Activated T-helper 1 cell treated with anti-CD3 and anti-CD28 coated beads, Interleukin-12 subunit alpha, Interleukin-12 subunit beta, Interleukin-2, Interleukin-4 antibody, amounts not matched to agents 30 ng/mL and 10 ng/mL and 1 ng/mL, durations not matched to agents 14 hours and 24 hours and 36 hours (primary cell): ENCODE measurements at regions not wholly inside any gene's neighbourhood (a gene's known extent, or its start where the extent isn't known, plus 50 kb on each side); places are given as distances from the start of the nearest gene placed in this dataset.

ENCODE experiments used
- DNase-seq: peaks from one replicate; pipeline ENCODE4 v3.0.0; 2021; ENCODE audit warnings: low spot score
- H3K27ac Mint-ChIP-seq: one replicate; pipeline ENCODE4 v1.8.0; 2021; ENCODE audit warnings: mild to moderate bottlenecking, mixed read lengths
- H3K27me3 Mint-ChIP-seq: one replicate; pipeline ENCODE4 v1.8.0; 2022; ENCODE audit warnings: mild to moderate bottlenecking, moderate library complexity, mixed read lengths; ENCODE audit not compliant: insufficient read depth
- H3K36me3 Mint-ChIP-seq: one replicate; pipeline ENCODE4 v1.8.0; 2021; ENCODE audit warnings: low read depth, mixed read lengths
- H3K4me1 Mint-ChIP-seq: one replicate; pipeline ENCODE4 v1.8.0; 2021; ENCODE audit warnings: low read depth, mixed read lengths
- H3K4me3 Mint-ChIP-seq: one replicate; pipeline ENCODE4 v1.8.0; 2021; ENCODE audit warnings: mild to moderate bottlenecking, moderate library complexity, mixed read lengths
- H3K9me3 Mint-ChIP-seq: one replicate; pipeline ENCODE4 v1.8.0; 2021; ENCODE audit warnings: mixed read lengths
- intact Hi-C: fragments of 100-400 bp; cut with micrococcal nuclease; formaldehyde crosslinking; loops from one replicate; pipeline ENCODE4 v1.15.1; 2024

- Mint-ChIP-seq H3K36me3 (no peaks in the 10 kb centered on the region), H3K27me3 (no peaks in the 10 kb centered on the region), H3K9me3 (no peaks in the 10 kb centered on the region), H3K4me1 (no peaks in the 10 kb centered on the region), H3K4me3 (no peak overlapping the region), H3K27ac (no peak overlapping the region)
- intact Hi-C loops = no loop called here
- DNase-seq = no peak
These were observed 182.7 kb upstream of the HHIP start for GRCh38 chr4:144463236-144463635.

GRCh38 chr4:144463896-144464295, 182.1 kb upstream of the HHIP start:
- Mint-ChIP-seq H3K36me3 (no peaks in the 10 kb centered on the region), H3K9me3 (no peaks in the 10 kb centered on the region), H3K4me3 (no peak overlapping the region), H3K4me1 (no peaks in the 10 kb centered on the region), H3K27me3 (no peaks in the 10 kb centered on the region), H3K27ac (no peak overlapping the region)
- no peak for DNase-seq
- intact Hi-C loops = no loop called here

- H3K4me1 Mint-ChIP-seq = no peaks in the 10 kb centered on the region
- intact Hi-C loops = no loop called here
- no peaks in the 10 kb centered on the region for H3K9me3 Mint-ChIP-seq
- H3K27me3 Mint-ChIP-seq = no peaks in the 10 kb centered on the region
- no peaks in the 10 kb centered on the region for H3K36me3 Mint-ChIP-seq
- no peak overlapping the region for H3K4me3 Mint-ChIP-seq
- no peak for DNase-seq
- no peak overlapping the region for H3K27ac Mint-ChIP-seq
These were observed 180.4 kb upstream of the HHIP start for GRCh38 chr4:144465546-144465945.

- H3K27ac Mint-ChIP-seq = no peak overlapping the region
- no peak for DNase-seq
- no peaks in the 10 kb centered on the region for H3K27me3 Mint-ChIP-seq
- intact Hi-C loops = no loop called here
- H3K36me3 Mint-ChIP-seq = no peaks in the 10 kb centered on the region
- no peaks in the 10 kb centered on the region for H3K4me1 Mint-ChIP-seq
- no peak overlapping the region for H3K4me3 Mint-ChIP-seq
- H3K9me3 Mint-ChIP-seq = peaks cover 9% of the 10 kb centered on the region
These were observed 165.9 kb upstream of the HHIP start for GRCh38 chr4:144480068-144480467.

- Mint-ChIP-seq H3K4me3 (no peak overlapping the region), H3K9me3 (no peaks in the 10 kb centered on the region), H3K4me1 (no peaks in the 10 kb centered on the region), H3K27ac (no peak overlapping the region), H3K36me3 (no peaks in the 10 kb centered on the region), H3K27me3 (no peaks in the 10 kb centered on the region)
- no peak for DNase-seq
- intact Hi-C loops = no loop called here
These were observed 156.1 kb upstream of the HHIP start for GRCh38 chr4:144489831-144490230.

- intact Hi-C loops = no loop called here
- no peak overlapping the region for H3K27ac Mint-ChIP-seq
- H3K9me3 Mint-ChIP-seq = no peaks in the 10 kb centered on the region
- H3K36me3 Mint-ChIP-seq = no peaks in the 10 kb centered on the region
- DNase-seq = no peak
- H3K4me1 Mint-ChIP-seq = no peaks in the 10 kb centered on the region
- H3K4me3 Mint-ChIP-seq = no peak overlapping the region
- no peaks in the 10 kb centered on the region for H3K27me3 Mint-ChIP-seq
These were observed 151.7 kb upstream of the HHIP start for GRCh38 chr4:144494280-144494679.

GRCh38 chr4:144495944-144496343, 150.0 kb upstream of the HHIP start:
- H3K4me1 Mint-ChIP-seq = no peaks in the 10 kb centered on the region
- intact Hi-C loops = no loop called here
- no peaks in the 10 kb centered on the region for H3K9me3 Mint-ChIP-seq
- H3K4me3 Mint-ChIP-seq = no peak overlapping the region
- H3K27me3 Mint-ChIP-seq = no peaks in the 10 kb centered on the region
- H3K27ac Mint-ChIP-seq = no peak overlapping the region
- DNase-seq = no peak
- no peaks in the 10 kb centered on the region for H3K36me3 Mint-ChIP-seq

GRCh38 chr4:144499777-144500176, 146.2 kb upstream of the HHIP start:
- no peaks in the 10 kb centered on the region for H3K27me3 Mint-ChIP-seq
- DNase-seq = no peak
- no peak overlapping the region for H3K27ac Mint-ChIP-seq
- H3K36me3 Mint-ChIP-seq = no peaks in the 10 kb centered on the region
- H3K4me3 Mint-ChIP-seq = no peak overlapping the region
- no peaks in the 10 kb centered on the region for H3K4me1 Mint-ChIP-seq
- intact Hi-C loops = no loop called here
- H3K9me3 Mint-ChIP-seq = no peaks in the 10 kb centered on the region

- no peaks in the 10 kb centered on the region for H3K9me3 Mint-ChIP-seq
- H3K4me1 Mint-ChIP-seq = no peaks in the 10 kb centered on the region
- no peak overlapping the region for H3K27ac Mint-ChIP-seq
- DNase-seq = no peak
- no peak overlapping the region for H3K4me3 Mint-ChIP-seq
- no peaks in the 10 kb centered on the region for H3K36me3 Mint-ChIP-seq
- H3K27me3 Mint-ChIP-seq = peaks cover 4% of the 10 kb centered on the region
- intact Hi-C loops = no loop called here
These were observed 144.7 kb upstream of the HHIP start for GRCh38 chr4:144501231-144501780.

GRCh38 chr4:144504883-144505282, 141.1 kb upstream of the HHIP start:
- peaks cover 4% of the 10 kb centered on the region for H3K27me3 Mint-ChIP-seq
- H3K27ac Mint-ChIP-seq = no peak overlapping the region
- H3K4me3 Mint-ChIP-seq = no peak overlapping the region
- no peaks in the 10 kb centered on the region for H3K9me3 Mint-ChIP-seq
- no peaks in the 10 kb centered on the region for H3K4me1 Mint-ChIP-seq
- no peaks in the 10 kb centered on the region for H3K36me3 Mint-ChIP-seq
- no peak for DNase-seq
- intact Hi-C loops = no loop called here

GRCh38 chr4:144507311-144508101, 138.4 kb upstream of the HHIP start:
- intact Hi-C loops = no loop called here
- DNase-seq = no peak
- no peak overlapping the region for H3K4me3 Mint-ChIP-seq

GRCh38 chr4:144509088-144510015, 136.6 kb upstream of the HHIP start:
- H3K27ac Mint-ChIP-seq = no peak overlapping the region
- no peak for DNase-seq
- H3K4me3 Mint-ChIP-seq = no peak overlapping the region
- H3K9me3 Mint-ChIP-seq = no peaks in the 10 kb centered on the region
- H3K27me3 Mint-ChIP-seq = peaks cover 4% of the 10 kb centered on the region
- H3K36me3 Mint-ChIP-seq = no peaks in the 10 kb centered on the region
- intact Hi-C loops = no loop called here
- no peaks in the 10 kb centered on the region for H3K4me1 Mint-ChIP-seq

More at GRCh38 chr4:144507311-144508101, 138.4 kb upstream of the HHIP start:
- Mint-ChIP-seq H3K4me1 (no peaks in the 10 kb centered on the region), H3K9me3 (no peaks in the 10 kb centered on the region), H3K27me3 (peaks cover 4% of the 10 kb centered on the region), H3K27ac (no peak overlapping the region), H3K36me3 (no peaks in the 10 kb centered on the region)

GRCh38 chr4:144514736-144515135, 131.2 kb upstream of the HHIP start:
- Mint-ChIP-seq H3K9me3 (no peaks in the 10 kb centered on the region), H3K27me3 (peaks cover 2% of the 10 kb centered on the region), H3K4me1 (no peaks in the 10 kb centered on the region), H3K4me3 (no peak overlapping the region), H3K36me3 (no peaks in the 10 kb centered on the region), H3K27ac (no peak overlapping the region)
- DNase-seq = no peak
- intact Hi-C loops = no loop called here
